ENCODE measurements at regions not wholly inside any gene's neighbourhood (a gene's known extent, or its start where the extent isn't known, plus 50 kb on each side); places are given as distances from the start of the nearest gene placed in this dataset.

GRCh38 chr13:111915104-111915551 lies 151.8 kb upstream of the SOX1 start:
- TF ChIP-seq CTCF (IDR thresholded peaks at IDR 0.05) (no peak), POLR2A (IDR thresholded peaks at IDR 0.05) (no peak)
